Activated gamma-delta T cell treated with Interleukin-2 at 50 U/mL for 16 hours (primary cell): ENCODE measurements at regions not wholly inside any gene's neighbourhood (a gene's known extent, or its start where the extent isn't known, plus 50 kb on each side); places are given as distances from the start of the nearest gene placed in this dataset.
"Not testable (repeated sequence)": the region's sequence is repeated elsewhere in the genome, so short reads cannot be mapped to it uniquely, and the experiment has no call there.

ENCODE experiments used
- DNase-seq: peaks from one replicate; pipeline ENCODE4 v3.0.0-alpha.2; 2020

- no peak for DNase-seq
Measured at GRCh38 chr7:8809320-8809719, 375.9 kb downstream of the NXPH1 start.

DNA sequence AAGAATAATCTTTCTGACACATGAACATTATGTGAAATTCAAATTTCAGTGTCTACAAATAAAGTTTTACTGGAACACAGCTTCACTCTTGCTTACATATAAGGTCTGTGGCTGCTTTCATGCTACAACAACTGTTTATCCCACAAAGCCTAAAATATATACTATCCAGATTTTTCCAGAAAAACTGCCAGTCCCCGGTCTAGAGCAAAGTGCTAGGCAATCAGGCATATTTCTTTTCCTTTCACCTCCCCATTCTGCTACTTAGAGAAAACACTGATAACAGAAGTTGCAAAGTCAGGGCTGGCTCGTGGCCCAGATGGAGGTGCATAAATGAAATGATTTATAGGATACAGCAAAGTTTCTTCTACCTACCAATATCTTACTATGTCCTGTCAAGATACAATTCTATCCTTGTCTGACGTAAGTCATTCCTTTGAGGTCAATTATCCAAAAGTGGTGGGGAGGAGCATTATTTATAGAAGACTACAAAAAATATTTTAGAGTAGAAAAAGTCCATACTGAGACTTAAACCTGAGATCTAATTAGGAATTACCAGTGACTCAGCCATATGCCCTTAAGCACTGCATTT, 384.1 kb downstream of the NXPH1 start:
- no peak for DNase-seq

DNA sequence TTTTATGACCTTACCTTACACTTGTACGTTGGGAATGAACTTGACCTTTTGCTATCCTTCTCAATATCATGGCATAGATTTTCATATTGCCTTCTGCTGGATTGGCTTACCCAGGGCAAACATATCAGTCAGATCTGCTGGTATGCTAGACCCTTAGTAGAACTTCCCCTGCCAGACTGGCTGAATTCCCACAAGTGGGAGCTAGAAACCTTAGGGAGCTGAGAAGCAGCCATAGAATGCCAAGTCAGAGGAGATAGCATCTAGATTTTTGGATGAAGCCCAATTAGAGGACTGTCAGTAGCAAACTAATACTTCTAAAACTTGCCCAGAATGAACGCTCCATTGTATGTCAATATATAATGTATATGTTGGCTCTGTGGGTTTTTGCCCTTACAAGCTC, 385.0 kb downstream of the NXPH1 start:
- no peak for DNase-seq

DNA sequence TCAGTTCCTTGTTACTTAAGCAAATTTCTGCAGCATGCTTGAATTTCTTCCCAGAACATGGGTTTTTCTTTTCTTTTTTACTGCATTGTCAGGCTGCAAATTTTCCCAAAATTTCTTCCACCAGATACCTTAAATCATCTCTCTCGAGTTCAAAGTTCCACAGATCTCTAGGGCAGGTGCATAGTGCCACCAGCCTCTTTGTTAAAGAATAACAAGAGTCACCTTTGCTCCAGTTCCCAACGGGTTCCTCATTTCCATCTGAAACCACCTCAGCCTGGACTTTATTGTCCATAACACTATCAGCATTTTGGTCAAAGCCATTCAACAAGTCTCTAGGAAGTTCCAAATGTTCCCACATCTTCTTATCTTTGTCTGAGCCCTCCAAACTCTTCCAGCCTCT, 389.2 kb downstream of the NXPH1 start:
- DNase-seq, result no peak

GRCh38 chr7:8823486-8823885, 390.1 kb downstream of the NXPH1 start:
- DNase-seq, result no peak

DNA sequence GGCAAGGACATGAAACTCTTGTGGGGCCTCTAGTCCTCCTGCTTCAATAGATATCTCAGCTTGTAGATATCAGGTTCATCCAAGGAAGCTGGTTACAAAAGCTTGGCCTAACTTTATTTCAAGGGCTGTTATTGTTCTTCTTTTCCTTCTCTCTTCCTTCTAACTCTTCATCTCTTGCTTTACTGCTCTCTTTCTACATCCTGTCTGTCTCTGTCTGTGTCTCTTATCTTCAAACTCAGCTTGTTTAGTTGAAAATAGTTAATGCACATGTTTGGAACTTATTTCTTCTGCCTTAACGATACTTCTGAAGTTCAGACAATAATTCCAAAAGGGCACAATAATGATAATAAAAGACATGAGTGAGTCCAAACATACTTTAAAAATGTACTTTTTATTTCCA, 393.9 kb downstream of the NXPH1 start:
- no peak for DNase-seq

- DNase-seq, result no peak
Measured at GRCh38 chr7:8829100-8829499, 395.7 kb downstream of the NXPH1 start.

- no peak for DNase-seq
Measured at GRCh38 chr7:8831376-8831775, 398.0 kb downstream of the NXPH1 start.

DNA sequence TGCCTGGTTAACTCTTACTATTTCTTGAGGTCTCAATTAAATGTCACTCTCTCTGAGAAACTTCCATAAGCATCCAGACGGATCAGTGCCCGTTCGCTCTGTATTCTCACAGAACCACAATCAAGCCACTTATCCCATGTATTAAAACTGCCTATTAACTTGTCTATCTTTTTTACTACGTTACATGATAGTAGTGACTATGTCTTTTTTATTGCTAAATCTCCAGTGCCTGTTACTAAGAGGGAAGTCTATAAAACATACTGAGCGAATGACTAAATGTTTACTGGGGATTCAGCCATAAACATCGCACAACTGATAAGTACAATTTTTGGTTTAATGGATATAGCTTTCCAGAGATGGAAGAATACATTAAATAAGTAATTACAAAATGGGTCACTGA, 399.9 kb downstream of the NXPH1 start:
- DNase-seq, result no peak

- DNase-seq, result no peak
Measured at GRCh38 chr7:8841171-8841570, 407.8 kb downstream of the NXPH1 start.

- DNase-seq, result no peak
Measured at GRCh38 chr7:8871716-8872115, 438.3 kb downstream of the NXPH1 start.

DNA sequence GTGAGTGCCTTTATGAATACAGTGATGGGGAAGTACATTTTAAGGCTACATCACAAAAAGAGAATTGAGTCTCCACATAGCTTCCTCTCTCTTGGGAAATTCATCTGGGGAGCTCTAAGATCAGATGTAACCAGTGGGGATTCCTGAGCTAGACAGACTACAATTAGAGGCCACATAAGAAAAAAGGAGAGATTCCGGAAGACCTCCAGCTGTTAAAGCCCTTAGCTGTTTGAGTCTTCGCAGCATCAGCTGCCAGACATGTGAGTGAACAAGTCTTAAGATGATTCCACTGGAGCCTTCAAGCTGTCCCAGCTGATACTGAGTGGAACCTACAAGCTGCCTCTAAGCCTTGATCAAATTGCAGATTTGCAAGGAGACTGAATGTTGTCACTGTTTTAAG, 448.5 kb downstream of the NXPH1 start:
- DNase-seq, result no peak

DNA sequence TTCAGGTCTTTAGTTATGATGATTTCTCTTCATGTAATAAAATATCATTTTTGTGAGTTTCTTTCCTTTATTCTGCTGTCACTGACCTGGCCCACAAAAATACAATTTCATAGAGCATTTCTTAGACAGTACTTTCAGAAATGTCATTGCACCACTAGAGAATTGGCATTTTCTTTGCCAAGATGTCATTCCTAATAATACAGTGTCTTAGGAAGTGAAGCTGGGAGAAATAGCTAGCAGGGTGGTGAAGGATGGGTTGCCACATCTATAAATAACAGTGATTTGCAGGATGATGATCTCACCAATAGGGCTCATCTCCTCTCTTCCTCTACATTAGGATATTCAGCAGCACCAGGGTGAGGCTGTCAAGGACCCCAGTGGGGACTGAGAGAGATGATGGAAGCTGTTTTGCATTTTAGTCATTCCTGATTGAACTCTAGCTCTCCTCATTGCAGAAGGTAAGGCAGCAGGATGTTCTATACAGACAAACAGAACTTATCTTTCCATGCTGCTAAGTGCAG, 452.1 kb downstream of the NXPH1 start:
- DNase-seq, result no peak

GRCh38 chr7:8890346-8890745, 456.9 kb downstream of the NXPH1 start:
- DNase-seq, result not testable (repeated sequence)

- DNase-seq, result no peak
Measured at GRCh38 chr7:8893775-8894174, 460.4 kb downstream of the NXPH1 start.

DNA sequence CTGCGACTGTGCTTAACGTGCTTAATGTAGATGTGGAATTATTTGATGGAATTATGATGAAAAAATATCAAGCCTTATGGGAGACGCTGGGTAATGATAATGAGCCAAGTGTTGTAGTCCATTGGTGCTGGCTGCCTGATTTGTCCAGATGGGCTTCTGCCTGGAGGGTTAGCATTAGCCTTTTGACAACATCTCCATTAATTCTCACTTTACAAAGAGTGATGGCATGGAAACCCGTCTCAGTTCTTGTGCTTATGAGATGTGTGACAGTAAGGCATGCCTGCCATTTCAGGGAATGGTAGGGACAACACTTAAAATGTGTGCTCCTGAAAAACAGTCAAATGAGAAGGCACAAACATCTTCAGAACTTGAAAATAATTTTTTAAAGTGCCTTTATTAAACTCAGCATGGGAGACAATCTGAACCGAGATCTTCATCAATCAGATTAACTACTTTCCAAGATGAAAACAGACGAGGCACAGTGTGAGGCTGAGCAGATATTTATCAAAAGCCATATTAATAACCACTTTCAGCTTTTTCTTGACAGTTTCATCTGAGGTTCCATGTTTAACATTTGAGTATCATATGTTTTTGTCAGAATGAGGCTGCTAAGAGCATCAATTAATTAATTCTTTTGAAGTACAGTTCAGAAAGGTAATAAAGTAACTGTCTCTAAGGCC, 473.1 kb downstream of the NXPH1 start:
- DNase-seq, result no peak

DNA sequence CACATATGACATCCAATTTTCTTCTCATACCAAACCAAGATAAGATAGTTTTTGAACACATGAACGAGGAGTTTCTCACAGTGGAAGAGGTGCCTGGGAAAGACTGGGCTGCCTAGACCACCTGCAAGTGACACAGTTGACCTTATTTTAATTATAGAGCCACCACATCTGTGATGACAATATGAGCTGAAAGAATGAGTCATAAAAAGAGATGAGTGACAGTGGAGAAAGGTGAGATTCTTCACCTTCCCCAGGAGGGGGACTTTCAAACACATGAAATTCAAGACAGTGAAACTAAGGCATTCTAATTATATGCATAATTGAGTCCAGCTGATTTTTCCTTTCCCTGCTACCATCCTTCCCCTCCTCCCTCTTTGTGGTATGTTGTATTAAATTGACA, 475.5 kb downstream of the NXPH1 start:
- no peak for DNase-seq

- DNase-seq, result no peak
Measured at GRCh38 chr7:8913682-8914081, 480.3 kb downstream of the NXPH1 start.

DNA sequence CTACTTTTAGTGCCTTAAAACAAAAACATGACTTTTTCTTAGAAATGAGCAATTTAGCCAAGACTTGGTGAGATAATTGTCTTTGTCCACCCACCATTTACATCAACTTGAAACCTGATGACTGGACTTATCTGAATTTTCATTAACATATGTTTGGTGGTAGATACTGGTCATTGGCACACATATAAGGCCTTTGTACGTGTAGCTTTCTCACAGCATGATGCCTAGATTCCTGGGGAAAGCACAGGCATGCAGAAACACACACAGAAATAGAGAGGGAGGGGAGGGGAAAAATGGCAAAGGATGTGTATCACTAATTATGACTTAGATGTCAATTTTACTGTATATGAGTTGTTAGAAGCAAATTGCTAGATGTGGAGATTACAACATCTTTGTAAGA, 488.4 kb downstream of the NXPH1 start:
- no peak for DNase-seq

DNA sequence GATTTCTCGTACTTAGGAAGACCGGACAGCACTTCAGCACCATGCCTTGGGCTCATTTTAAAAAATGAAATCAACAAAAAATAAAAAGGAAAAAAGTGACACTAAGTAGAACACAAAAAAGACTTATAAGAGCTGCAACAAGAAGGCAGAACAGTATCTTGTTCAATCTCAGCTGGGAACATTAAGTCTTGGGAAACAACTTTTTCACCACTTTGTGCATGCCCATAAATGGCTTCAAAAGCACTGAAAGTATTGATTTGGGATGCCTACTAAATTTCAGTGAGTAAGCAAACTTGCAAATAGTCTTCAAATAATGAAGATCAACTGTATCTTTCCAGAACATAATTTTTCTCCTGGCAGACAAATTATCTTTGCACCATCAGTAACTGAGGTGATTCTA, 489.3 kb downstream of the NXPH1 start:
- no peak for DNase-seq

- no peak for DNase-seq
Measured at GRCh38 chr7:8923164-8923806, 489.9 kb downstream of the NXPH1 start.

DNA sequence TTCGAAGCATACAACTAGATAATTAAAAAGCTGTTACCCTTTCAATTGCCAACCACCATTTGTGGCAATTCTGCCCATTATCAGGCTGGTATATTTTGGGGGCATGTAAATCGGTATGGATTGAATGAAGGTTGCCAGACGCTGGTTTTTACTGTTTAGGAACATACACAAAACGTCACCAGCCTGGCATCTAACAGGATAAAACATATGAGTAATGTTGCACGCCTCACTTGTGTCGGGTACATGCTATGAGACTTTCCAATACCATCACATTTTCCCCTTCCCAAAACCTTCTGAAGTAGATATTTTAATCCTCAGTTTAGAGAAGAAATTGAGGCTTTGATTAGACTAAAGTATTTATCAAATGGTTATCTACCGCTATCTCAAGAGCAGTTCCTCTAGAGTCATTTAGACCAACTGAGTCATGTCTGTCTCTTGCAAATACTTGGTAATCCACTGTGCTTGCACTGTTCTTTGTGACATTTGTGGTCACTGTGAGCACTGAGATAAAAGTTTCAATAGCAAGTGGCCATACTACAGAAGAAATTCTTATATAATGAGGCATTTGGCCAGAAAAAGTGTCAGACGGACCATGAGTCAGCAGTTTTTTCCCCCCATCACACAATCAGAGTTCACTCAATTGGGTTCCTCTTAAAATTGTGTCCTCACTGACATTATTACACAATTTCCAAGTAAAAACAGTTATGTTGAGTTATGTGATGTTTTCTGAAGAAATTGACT, 498.7 kb downstream of the NXPH1 start:
- DNase-seq, result no peak

DNA sequence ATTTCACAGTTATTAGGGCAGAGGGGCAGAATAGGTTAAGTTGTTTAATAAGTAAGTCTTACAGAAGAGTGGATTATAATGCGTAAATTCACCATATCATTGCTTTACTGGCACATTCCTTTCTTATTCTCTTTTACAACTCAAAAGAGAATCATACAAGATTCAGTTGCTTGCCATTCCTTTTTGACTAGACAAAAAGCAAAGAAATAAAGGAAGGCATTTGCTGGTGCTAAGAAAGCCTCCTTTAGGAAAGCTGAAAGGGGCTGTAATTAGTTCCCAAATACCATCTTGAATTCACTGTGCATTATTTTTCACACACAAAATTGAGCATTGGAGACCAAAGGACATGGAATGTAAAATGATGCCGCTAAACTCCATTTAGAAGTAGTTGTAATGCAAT, 499.3 kb downstream of the NXPH1 start:
- no peak for DNase-seq

DNA sequence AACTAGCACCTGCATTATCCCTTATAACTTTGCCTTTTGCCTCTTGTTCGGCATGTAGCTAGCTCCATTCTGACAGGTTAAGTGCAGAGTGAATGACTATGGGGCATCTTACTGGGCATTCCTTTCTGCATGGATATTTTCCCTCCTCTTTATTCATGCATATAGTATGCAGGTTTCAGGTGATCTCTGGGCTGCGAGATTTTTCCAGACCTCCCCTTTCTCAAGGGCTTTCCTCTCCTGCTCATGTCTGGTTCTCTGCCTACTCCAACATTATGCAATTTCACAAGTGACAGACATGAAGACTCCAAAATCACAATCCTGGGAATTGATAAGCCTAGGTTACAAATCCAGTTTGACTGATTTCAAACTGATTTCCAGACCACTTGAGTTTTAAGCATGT, 503.8 kb downstream of the NXPH1 start:
- DNase-seq, result no peak
